Trophoblast cell (in vitro differentiated cells and primary cell): ENCODE measurements at regions not wholly inside any gene's neighbourhood (a gene's known extent, or its start where the extent isn't known, plus 50 kb on each side); places are given as distances from the start of the nearest gene placed in this dataset.

Experiments used
- DNase-seq, 2 donors: peaks; one replicate each; pipeline ENCODE4 v3.0.0-alpha.2; 2016
- H2AFZ ChIP-seq: 2 replicates; pipeline ENCODE4 v1.6.1; 2013; ENCODE audit warnings: low read length, moderate library complexity, mild to moderate bottlenecking; ENCODE audit not compliant: insufficient read depth, poor library complexity
- H2AK5ac ChIP-seq: 2 replicates; pipeline ENCODE4 v1.6.1; 2013; ENCODE audit warnings: mild to moderate bottlenecking, low read length
- H2BK120ac ChIP-seq: 2 replicates; pipeline ENCODE4 v1.6.1; 2013; ENCODE audit warnings: low read length, mild to moderate bottlenecking, moderate library complexity; ENCODE audit not compliant: insufficient read depth, poor library complexity
- H2BK12ac ChIP-seq: 2 replicates; pipeline ENCODE4 v1.6.1; 2013; ENCODE audit warnings: mild to moderate bottlenecking, low read length, moderate library complexity
- H2BK5ac ChIP-seq: 2 replicates; pipeline ENCODE4 v1.6.1; 2013; ENCODE audit warnings: low read length, low read depth, moderate library complexity, mild to moderate bottlenecking; ENCODE audit not compliant: poor library complexity
- H3K14ac ChIP-seq: 2 replicates; pipeline ENCODE4 v1.6.1; 2013; ENCODE audit warnings: mild to moderate bottlenecking, low read length
- H3K18ac ChIP-seq: 2 replicates; pipeline ENCODE4 v1.6.1; 2013; ENCODE audit warnings: mild to moderate bottlenecking, low read length
- H3K23ac ChIP-seq: 2 replicates; pipeline ENCODE4 v1.6.1; 2013; ENCODE audit warnings: low read length
- H3K27ac ChIP-seq: 2 replicates; pipeline ENCODE4 v1.5.1; 2013; ENCODE audit warnings: low read depth, mild to moderate bottlenecking, inconsistent platforms, low read length, moderate library complexity
- H3K27me3 ChIP-seq: 2 replicates; pipeline ENCODE4 v1.6.1; 2013; ENCODE audit warnings: inconsistent platforms, mild to moderate bottlenecking, low read length, moderate library complexity; ENCODE audit not compliant: insufficient read depth
- H3K36me3 ChIP-seq, 2 experiments: 1 replicate in 1 of 2; 2 replicates in 1 of 2; pipeline ENCODE4 v1.6.1; 2013; ENCODE audit warnings: low read length in 2 of 2, mild to moderate bottlenecking in 2 of 2, moderate library complexity in 1 of 2; ENCODE audit not compliant: insufficient read depth in 2 of 2, control insufficient read depth in 1 of 2
- H3K4ac ChIP-seq: 2 replicates; pipeline ENCODE4 v1.6.1; 2013; ENCODE audit warnings: low read depth, mild to moderate bottlenecking, low read length, moderate library complexity
- H3K4me1 ChIP-seq, 2 experiments: 1 replicate in 1 of 2; 2 replicates in 1 of 2; pipeline ENCODE4 v1.6.1; 2013; ENCODE audit warnings: low read length in 2 of 2, mild to moderate bottlenecking in 2 of 2, moderate library complexity in 1 of 2; ENCODE audit not compliant: insufficient read depth in 2 of 2, control insufficient read depth in 1 of 2
- H3K4me2 ChIP-seq: 2 replicates; pipeline ENCODE4 v1.6.1; 2013; ENCODE audit warnings: inconsistent platforms, mild to moderate bottlenecking, low read length, moderate library complexity
- H3K4me3 ChIP-seq: 2 replicates; pipeline ENCODE4 v1.5.1; 2013; ENCODE audit warnings: mild to moderate bottlenecking, low read depth, low read length, inconsistent platforms
- H3K79me1 ChIP-seq: one replicate; pipeline ENCODE4 v1.6.1; 2013; ENCODE audit warnings: low read length
- H3K79me2 ChIP-seq: 2 replicates; pipeline ENCODE4 v1.6.1; 2013; ENCODE audit warnings: low read length, mild to moderate bottlenecking; ENCODE audit not compliant: control insufficient read depth, insufficient read depth, poor library complexity
- H3K9ac ChIP-seq: 2 replicates; pipeline ENCODE4 v1.6.1; 2013; ENCODE audit warnings: mild to moderate bottlenecking, low read length
- H3K9me3 ChIP-seq: 2 replicates; pipeline ENCODE4 v1.6.1; 2013; ENCODE audit warnings: low read depth, mild to moderate bottlenecking, control low read depth, inconsistent platforms, low read length; ENCODE audit not compliant: insufficient read depth
- H4K12ac ChIP-seq: 2 replicates; pipeline ENCODE4 v1.6.1; 2013; ENCODE audit warnings: low read depth, mild to moderate bottlenecking, low read length, moderate library complexity
- H4K8ac ChIP-seq: 2 replicates; pipeline ENCODE4 v1.6.1; 2013; ENCODE audit warnings: low read depth, mild to moderate bottlenecking, low read length, moderate library complexity
- H4K91ac ChIP-seq: one replicate; pipeline ENCODE4 v1.6.1; 2013; ENCODE audit warnings: low read depth, mild to moderate bottlenecking, low read length, moderate library complexity
- WGBS: extraction: QIAGEN DNeasy Blood & Tissue Kit; methylation state at CpG from one replicate; pipeline ENCODE4 v1.1.7; 2013; ENCODE audit warnings: missing lambda C conversion rate; ENCODE audit not compliant: insufficient read length, insufficient coverage; ENCODE audit errors: extremely low coverage; 5-methylcytosine and 5-hydroxymethylcytosine counted together

DNA sequence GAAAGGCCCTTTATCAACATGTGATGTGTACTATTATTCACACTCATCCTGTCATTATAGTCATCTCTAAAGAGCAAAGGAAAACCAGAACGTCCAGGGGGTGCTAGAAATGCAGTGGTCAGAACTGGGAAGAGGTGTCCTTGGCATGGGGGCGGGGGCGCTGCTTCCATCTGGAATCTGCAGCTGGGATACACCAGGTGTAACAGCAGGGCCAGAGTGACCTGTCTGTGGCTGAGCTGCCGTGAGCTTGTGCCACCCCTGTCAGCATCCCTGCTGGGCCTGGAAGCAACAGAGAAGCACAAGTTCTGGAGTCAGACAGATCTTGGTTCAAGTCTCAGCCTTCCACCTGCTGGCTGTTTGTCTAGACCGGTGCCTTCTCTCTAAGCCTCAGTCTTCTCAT, 263.3 kb upstream of the MVB12B start:
- Histone ChIP-seq H2BK5ac (no peak overlapping the region), H3K4me2 (no peak overlapping the region), H2BK12ac (no peak overlapping the region), H2BK120ac (no peak overlapping the region), H3K9me3 (peaks cover 2% of the 10 kb centered on the region), H4K12ac (no peak overlapping the region), H2AFZ (no peak overlapping the region), H2AK5ac (no peak overlapping the region), H4K8ac (no peak overlapping the region), H3K18ac (no peak overlapping the region), H3K4ac (no peak overlapping the region), H3K14ac (no peak overlapping the region), H3K9ac (no peak overlapping the region), H3K27me3 (no peaks in the 10 kb centered on the region), H3K4me1 (no peaks in the 10 kb centered on the region), H3K23ac (no peak overlapping the region), H3K4me3 (no peak overlapping the region), H4K91ac (no peak overlapping the region), H3K79me1 (no peaks in the 10 kb centered on the region), H3K79me2 (no peaks in the 10 kb centered on the region), H3K36me3 (no peaks in the 10 kb centered on the region), H3K27ac (no peak overlapping the region)
- DNase-seq, result no peak
- no CpG with 5 or more reads among the region's 5 CpGs for WGBS

DNA sequence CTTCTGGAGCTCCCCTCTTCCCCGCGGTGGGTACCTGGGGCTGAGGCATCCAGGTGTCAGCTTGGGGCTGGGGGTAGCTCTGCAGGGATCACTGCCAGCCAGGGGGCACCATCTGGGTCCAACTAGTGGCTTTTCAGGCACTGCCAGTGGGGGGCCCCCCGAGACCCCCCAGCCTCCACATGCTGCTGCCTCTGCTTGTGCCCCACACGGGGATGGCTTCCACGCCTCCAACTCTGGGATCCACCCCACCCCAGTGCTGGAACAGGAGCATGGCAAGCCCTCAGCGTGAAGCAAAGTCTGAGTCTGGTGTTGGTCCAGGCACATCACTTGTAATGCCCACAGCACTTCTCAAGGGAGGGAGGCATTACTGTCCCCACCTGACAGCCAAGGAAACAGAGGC, 260.5 kb upstream of the MVB12B start:
- no peak overlapping the region for H3K4me2 ChIP-seq
- H4K8ac ChIP-seq, result no peak overlapping the region

DNA sequence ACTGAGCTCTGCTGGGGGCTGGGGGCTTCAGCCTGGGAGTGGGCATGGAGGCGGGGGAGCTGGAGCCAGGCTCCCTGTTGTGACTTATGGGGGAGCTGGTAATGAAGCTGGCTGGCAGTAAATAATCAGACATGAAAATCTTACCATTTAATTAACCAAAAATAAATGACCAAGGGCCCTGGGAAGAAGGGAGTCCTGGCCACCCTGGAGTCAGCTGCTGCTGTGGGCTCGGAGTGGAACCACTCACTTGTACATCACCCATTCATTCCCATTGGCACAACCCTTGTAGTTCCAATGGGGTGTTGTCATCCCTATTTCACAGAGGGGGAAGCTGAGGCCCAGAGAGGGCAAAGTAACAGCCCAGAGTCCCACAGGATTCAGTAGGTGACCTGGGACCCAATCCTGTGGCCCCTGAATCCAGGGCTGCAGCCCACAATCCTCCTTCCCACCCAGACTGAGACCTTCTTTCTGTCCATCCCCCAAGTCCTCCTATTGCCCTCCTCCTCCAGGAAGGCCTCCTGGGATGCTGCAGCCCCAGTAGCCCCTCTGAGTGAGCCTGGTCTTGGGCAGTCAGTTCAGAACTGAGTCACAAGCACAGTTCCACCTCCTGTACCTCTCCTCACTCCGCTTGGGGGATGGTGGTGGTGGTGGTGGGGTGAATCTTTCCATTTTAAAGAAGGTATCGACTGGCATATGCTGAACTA, 259.4 kb upstream of the MVB12B start:
- H3K27me3 ChIP-seq, result no peaks in the 10 kb centered on the region
- WGBS, result no CpG with 5 or more reads among the region's 4 CpGs
- no peak overlapping the region for H4K12ac ChIP-seq
- no peaks in the 10 kb centered on the region for H3K79me2 ChIP-seq
- H3K18ac ChIP-seq, result no peak overlapping the region
- H2AFZ ChIP-seq, result no peak overlapping the region
- H3K4me2 ChIP-seq, result no peak overlapping the region
- no peak overlapping the region for H3K14ac ChIP-seq
- H3K23ac ChIP-seq, result no peak overlapping the region
- H2BK120ac ChIP-seq, result no peak overlapping the region
- H3K4ac ChIP-seq, result no peak overlapping the region
- no peaks in the 10 kb centered on the region for H3K4me1 ChIP-seq
- no peak overlapping the region for H4K91ac ChIP-seq
- peaks cover 4% of the 10 kb centered on the region for H3K9me3 ChIP-seq
- no peak overlapping the region for H4K8ac ChIP-seq
- H3K79me1 ChIP-seq, result no peaks in the 10 kb centered on the region
- H3K36me3 ChIP-seq, result no peaks in the 10 kb centered on the region
- DNase-seq, result no peak
- no peak overlapping the region for H3K4me3 ChIP-seq
- no peak overlapping the region for H2BK12ac ChIP-seq
- no peak overlapping the region for H2AK5ac ChIP-seq
- no peak overlapping the region for H3K27ac ChIP-seq
- no peak overlapping the region for H2BK5ac ChIP-seq
- no peak overlapping the region for H3K9ac ChIP-seq

More for the DNA sequence above, 260.5 kb upstream of the MVB12B start:
- no peak overlapping the region for H3K27ac ChIP-seq
- no peaks in the 10 kb centered on the region for H3K36me3 ChIP-seq
- H3K23ac ChIP-seq, result no peak overlapping the region
- WGBS, result no CpG with 5 or more reads among the region's 6 CpGs
- H3K79me1 ChIP-seq, result no peaks in the 10 kb centered on the region
- no peak overlapping the region for H4K12ac ChIP-seq
- H3K14ac ChIP-seq, result no peak overlapping the region
- H4K91ac ChIP-seq, result no peak overlapping the region
- no peak for DNase-seq
- no peaks in the 10 kb centered on the region for H3K79me2 ChIP-seq
- H3K9ac ChIP-seq, result no peak overlapping the region
- H3K9me3 ChIP-seq, result peaks cover 4% of the 10 kb centered on the region
- H3K4me3 ChIP-seq, result no peak overlapping the region
- no peak overlapping the region for H2BK120ac ChIP-seq
- no peak overlapping the region for H3K4ac ChIP-seq
- no peak overlapping the region for H2BK12ac ChIP-seq
- no peak overlapping the region for H3K18ac ChIP-seq
- H2BK5ac ChIP-seq, result no peak overlapping the region
- H3K4me1 ChIP-seq, result no peaks in the 10 kb centered on the region
- H2AK5ac ChIP-seq, result no peak overlapping the region
- no peaks in the 10 kb centered on the region for H3K27me3 ChIP-seq
- no peak overlapping the region for H2AFZ ChIP-seq

GRCh38 chr9:126068534-126069230, 257.9 kb upstream of the MVB12B start:
- no CpG with 5 or more reads among the region's 17 CpGs for WGBS

More at GRCh38 chr9:126068534-126069230, 257.9 kb upstream of the MVB12B start:
- Histone ChIP-seq H3K14ac (no peak overlapping the region), H3K9me3 (peaks cover 1% of the 10 kb centered on the region), H2AK5ac (no peak overlapping the region), H3K27me3 (no peaks in the 10 kb centered on the region), H3K23ac (no peak overlapping the region), H3K4ac (no peak overlapping the region), H3K4me3 (peak overlapping the region; percentile 7), H3K9ac (no peak overlapping the region), H3K4me1 (no peaks in the 10 kb centered on the region), H4K12ac (no peak overlapping the region), H3K79me2 (no peaks in the 10 kb centered on the region), H3K36me3 (no peaks in the 10 kb centered on the region), H3K18ac (no peak overlapping the region), H4K8ac (no peak overlapping the region), H3K4me2 (no peak overlapping the region), H4K91ac (no peak overlapping the region), H3K27ac (no peak overlapping the region), H2BK12ac (no peak overlapping the region), H2BK5ac (no peak overlapping the region), H2AFZ (no peak overlapping the region), H3K79me1 (no peaks in the 10 kb centered on the region), H2BK120ac (no peak overlapping the region)
- no peak for DNase-seq
